ENCODE measurements at regions not wholly inside any gene's neighbourhood (a gene's known extent, or its start where the extent isn't known, plus 50 kb on each side); places are given as distances from the start of the nearest gene placed in this dataset. TPM values are rescaled to one million over a fixed set of nuclear protein-coding genes. Genes with fewer than 3 reads are reported as not detected.

- Mint-ChIP-seq H3K4me1 (no peaks in the 10 kb centered on the region), H3K36me3 (ENCODE audit: low read depth) (peaks cover 17% of the 10 kb centered on the region), H3K27ac (no peak overlapping the region), H3K9me3 (peaks cover 40% of the 10 kb centered on the region), H3K4me3 (no peak overlapping the region), H3K27me3 (ENCODE audit: insufficient read depth, low read depth, poor library complexity) (peaks cover 2% of the 10 kb centered on the region)
- no peak overlapping the region for H3K27ac ChIP-seq (ENCODE audit: low read depth)
- H3K36me3 ChIP-seq (ENCODE audit: insufficient read depth), result no peaks in the 10 kb centered on the region
- no peaks in the 10 kb centered on the region for H3F3A ChIP-seq (replicated peaks; ENCODE audit: low read depth)
- no peak for DNase-seq (ENCODE audit: low spot score)
- no peak overlapping the region for H3K4me3 ChIP-seq
- H4K20me1 ChIP-seq (replicated peaks; ENCODE audit: insufficient read depth), result no peaks in the 10 kb centered on the region
- H3K79me2 ChIP-seq (replicated peaks; ENCODE audit: insufficient read depth), result no peaks in the 10 kb centered on the region
- no peak overlapping the region for H3K4me2 ChIP-seq
- ATAC-seq, result no peak
- no peak overlapping the region for H2AFZ ChIP-seq
- H3K27me3 ChIP-seq (ENCODE audit: insufficient read depth), result no peaks in the 10 kb centered on the region
- TF ChIP-seq ZNF114 (CRISPR knock-in tag; IDR thresholded peaks at IDR 0.05) (no peak), CTCF (conservative IDR thresholded peaks at IDR 0.05; ENCODE audit: low read depth in 2 of 2) (peak in 1 of 2 experiments; percentile 22; a peak in 2 of 4 replicates)
- peaks cover 7% of the 10 kb centered on the region; the same call in 1 of the 2 replicates for H3K9me2 ChIP-seq (ENCODE audit: insufficient read depth)
- no peaks in the 10 kb centered on the region for H3K4me1 ChIP-seq (ENCODE audit: insufficient read depth)
Measured at GRCh38 chr14:104528496-104528895, 51.1 kb upstream of the C14orf180 start.

Small RNAs in the stretch of these regions (small RNA-seq; reads per million reads assigned to genes)
- not detected for gene RNU6-684P (ENCODE audit: low replicate concordance)

Measured in GM23338 (cell line).